Suprapubic skin (tissue), 4 donors: ENCODE measurements at regions not wholly inside any gene's neighbourhood (a gene's known extent, or its start where the extent isn't known, plus 50 kb on each side); places are given as distances from the start of the nearest gene placed in this dataset.

ENCODE experiments used
- DNase-seq, 2 donors: peaks; one replicate each; pipeline ENCODE4 v3.0.0-alpha.2; 2019; ENCODE audit warnings: low spot score in 2 of 2
- H3K27ac ChIP-seq: fragments of 200-600 bp; sonication (generic); one replicate; pipeline ENCODE4 v1.5.1; 2019
- H3K27me3 ChIP-seq: fragments of 200-600 bp; sonication (generic); one replicate; pipeline ENCODE4 v1.5.1; 2019
- H3K36me3 ChIP-seq: fragments of 200-600 bp; sonication (generic); one replicate; pipeline ENCODE4 v1.5.1; 2019
- H3K4me1 ChIP-seq: fragments of 200-600 bp; sonication (generic); one replicate; pipeline ENCODE4 v1.5.1; 2019
- H3K4me3 ChIP-seq: fragments of 200-600 bp; sonication (generic); one replicate; pipeline ENCODE4 v1.5.1; 2019; ENCODE audit warnings: mild to moderate bottlenecking
- H3K9me3 ChIP-seq: fragments of 200-600 bp; sonication (generic); one replicate; pipeline ENCODE4 v1.5.1; 2019
- EP300 ChIP-seq: sonication (generic); formaldehyde crosslinking; IDR thresholded peaks from one replicate; pipeline ENCODE4 v1.6.1; 2017; ENCODE audit warnings: antibody characterized with exemption
- POLR2A ChIP-seq, 2 donors: fragments of 450-650 bp; IDR thresholded peaks; one replicate each; pipeline ENCODE4 v1.6.1; 2017; ENCODE audit warnings: antibody characterized with exemption in 2 of 2, mild to moderate bottlenecking in 2 of 2, moderate library complexity in 2 of 2
- POLR2AphosphoS5 ChIP-seq, 3 donors: sonication (generic); formaldehyde crosslinking; IDR thresholded peaks; one replicate each; pipeline ENCODE4 v1.6.1; 2017; ENCODE audit warnings: antibody characterized with exemption in 3 of 3
- WGBS: methylation state at CpG from one replicate; pipeline ENCODE4 v1.1.5; 2018; 5-methylcytosine and 5-hydroxymethylcytosine counted together
- TF ChIP-seq, protein P1 (sequence below), 2 donors: fragments of 200-600 bp in 1 of 2; fragments of 450-650 bp in 1 of 2; sonication (generic) in 1 of 2; IDR thresholded peaks; one replicate each; pipeline ENCODE4 v1.5.1; 2016 to 2019; ENCODE audit warnings: antibody characterized with exemption in 2 of 2, mild to moderate bottlenecking in 1 of 2, moderate library complexity in 1 of 2

- Histone ChIP-seq H3K36me3 (no peaks in the 10 kb centered on the region), H3K27ac (peak overlapping the region; percentile 26), H3K4me1 (peaks cover 31% of the 10 kb centered on the region), H3K27me3 (no peaks in the 10 kb centered on the region), H3K9me3 (no peaks in the 10 kb centered on the region), H3K4me3 (peak overlapping the region; percentile 26)
- WGBS = 2% methylated on average over 7 of the region's 7 CpGs
- TF ChIP-seq POLR2AphosphoS5 (IDR thresholded peaks at IDR 0.05) = no peak
- no peak for TF ChIP-seq EP300
- TF ChIP-seq POLR2A (IDR thresholded peaks at IDR 0.05) = no peak
- TF ChIP-seq, protein P1, sequence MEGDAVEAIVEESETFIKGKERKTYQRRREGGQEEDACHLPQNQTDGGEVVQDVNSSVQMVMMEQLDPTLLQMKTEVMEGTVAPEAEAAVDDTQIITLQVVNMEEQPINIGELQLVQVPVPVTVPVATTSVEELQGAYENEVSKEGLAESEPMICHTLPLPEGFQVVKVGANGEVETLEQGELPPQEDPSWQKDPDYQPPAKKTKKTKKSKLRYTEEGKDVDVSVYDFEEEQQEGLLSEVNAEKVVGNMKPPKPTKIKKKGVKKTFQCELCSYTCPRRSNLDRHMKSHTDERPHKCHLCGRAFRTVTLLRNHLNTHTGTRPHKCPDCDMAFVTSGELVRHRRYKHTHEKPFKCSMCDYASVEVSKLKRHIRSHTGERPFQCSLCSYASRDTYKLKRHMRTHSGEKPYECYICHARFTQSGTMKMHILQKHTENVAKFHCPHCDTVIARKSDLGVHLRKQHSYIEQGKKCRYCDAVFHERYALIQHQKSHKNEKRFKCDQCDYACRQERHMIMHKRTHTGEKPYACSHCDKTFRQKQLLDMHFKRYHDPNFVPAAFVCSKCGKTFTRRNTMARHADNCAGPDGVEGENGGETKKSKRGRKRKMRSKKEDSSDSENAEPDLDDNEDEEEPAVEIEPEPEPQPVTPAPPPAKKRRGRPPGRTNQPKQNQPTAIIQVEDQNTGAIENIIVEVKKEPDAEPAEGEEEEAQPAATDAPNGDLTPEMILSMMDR (IDR thresholded peaks at IDR 0.05) = no peak
- no peak for DNase-seq
Measured at GRCh38 chr21:38925923-38926322, 120.2 kb downstream of the ETS2 start.

GRCh38 chr21:38925478-38925877 is 119.7 kb downstream of the ETS2 start:
- peaks cover 31% of the 10 kb centered on the region for H3K4me1 ChIP-seq
- no peaks in the 10 kb centered on the region for H3K27me3 ChIP-seq
- peak overlapping the region; percentile 26 for H3K27ac ChIP-seq
- peak overlapping the region; percentile 26 for H3K4me3 ChIP-seq
- TF ChIP-seq EP300 (no peak), POLR2AphosphoS5 (IDR thresholded peaks at IDR 0.05) (no peak), POLR2A (IDR thresholded peaks at IDR 0.05) (no peak)
- TF ChIP-seq, protein P1 (IDR thresholded peaks at IDR 0.05) = no peak
- H3K9me3 ChIP-seq = no peaks in the 10 kb centered on the region
- no peak for DNase-seq
- no peaks in the 10 kb centered on the region for H3K36me3 ChIP-seq
- WGBS = 49% methylated on average over 3 of the region's 3 CpGs

DNA sequence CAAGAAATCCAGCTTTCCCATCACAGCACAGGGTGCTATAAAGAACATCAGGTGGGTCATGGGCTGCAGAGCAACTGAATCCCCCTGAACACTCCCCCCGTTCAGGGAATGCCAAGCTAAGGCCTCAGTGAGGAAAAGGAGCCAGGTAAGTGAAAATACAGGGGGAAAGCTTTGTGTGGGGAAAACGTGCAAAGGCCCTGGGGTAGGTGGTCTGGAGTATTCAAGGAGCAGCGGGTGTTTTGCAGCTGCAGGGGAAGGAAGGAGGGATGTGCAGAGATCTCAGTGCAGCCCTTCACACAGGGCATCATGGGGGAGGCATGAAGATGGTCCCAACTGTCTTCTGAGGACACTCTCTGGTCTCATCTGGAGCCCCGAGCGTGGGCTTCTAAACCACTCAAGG is 119.2 kb downstream of the ETS2 start:
- no peaks in the 10 kb centered on the region for H3K9me3 ChIP-seq
- H3K27me3 ChIP-seq = no peaks in the 10 kb centered on the region
- 95% methylated on average over 5 of the region's 5 CpGs for WGBS
- no peak for DNase-seq
- H3K36me3 ChIP-seq = no peaks in the 10 kb centered on the region
- H3K4me3 ChIP-seq = no peak overlapping the region
- TF ChIP-seq POLR2A (IDR thresholded peaks at IDR 0.05) (no peak), POLR2AphosphoS5 (IDR thresholded peaks at IDR 0.05) (no peak), EP300 (no peak)
- TF ChIP-seq, protein P1 (IDR thresholded peaks at IDR 0.05) = no peak
- no peak overlapping the region for H3K27ac ChIP-seq
- peaks cover 31% of the 10 kb centered on the region for H3K4me1 ChIP-seq

DNA sequence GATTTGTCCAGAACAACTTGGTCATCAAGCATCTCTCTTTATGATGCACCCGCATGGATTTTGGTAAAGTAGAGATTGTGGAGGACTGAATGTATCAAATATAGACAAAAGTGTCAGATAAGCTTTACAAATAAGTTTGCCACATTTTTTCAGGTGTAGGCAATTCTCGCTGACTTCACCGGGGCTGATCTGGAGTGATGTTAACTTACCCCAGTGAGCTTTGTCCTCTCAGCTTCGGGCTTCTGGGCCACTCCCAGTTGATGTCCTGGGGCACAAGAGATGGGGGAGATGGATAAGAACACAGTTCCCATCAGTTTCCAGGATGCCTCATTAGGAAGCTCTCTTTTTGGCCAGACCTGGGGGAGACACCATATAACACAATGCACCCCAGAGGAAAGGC is 117.7 kb downstream of the ETS2 start:
- H3K27ac ChIP-seq = no peak overlapping the region
- peaks cover 31% of the 10 kb centered on the region for H3K4me1 ChIP-seq
- WGBS = 83% methylated on average over 4 of the region's 4 CpGs
- TF ChIP-seq EP300 = no peak
- no peak for TF ChIP-seq POLR2AphosphoS5 (IDR thresholded peaks at IDR 0.05)
- no peaks in the 10 kb centered on the region for H3K27me3 ChIP-seq
- no peaks in the 10 kb centered on the region for H3K9me3 ChIP-seq
- H3K36me3 ChIP-seq = no peaks in the 10 kb centered on the region
- no peak for DNase-seq
- H3K4me3 ChIP-seq = no peak overlapping the region

GRCh38 chr21:38922474-38923235 is 116.9 kb downstream of the ETS2 start:
- TF ChIP-seq, protein P1 (IDR thresholded peaks at IDR 0.05) = no peak
- TF ChIP-seq POLR2AphosphoS5 (IDR thresholded peaks at IDR 0.05) (no peak), EP300 (no peak), POLR2A (IDR thresholded peaks at IDR 0.05) (no peak)
- 93% methylated on average over 6 of the region's 6 CpGs for WGBS

More at GRCh38 chr21:38922474-38923235, 116.9 kb downstream of the ETS2 start:
- H3K27ac ChIP-seq = no peak overlapping the region
- peaks cover 31% of the 10 kb centered on the region for H3K4me1 ChIP-seq
- H3K36me3 ChIP-seq = no peaks in the 10 kb centered on the region
- DNase-seq = no peak
- H3K4me3 ChIP-seq = no peak overlapping the region
- no peaks in the 10 kb centered on the region for H3K9me3 ChIP-seq
- no peaks in the 10 kb centered on the region for H3K27me3 ChIP-seq
